ENCODE measurements at regions not wholly inside any gene's neighbourhood (a gene's known extent, or its start where the extent isn't known, plus 50 kb on each side); places are given as distances from the start of the nearest gene placed in this dataset.

DNA sequence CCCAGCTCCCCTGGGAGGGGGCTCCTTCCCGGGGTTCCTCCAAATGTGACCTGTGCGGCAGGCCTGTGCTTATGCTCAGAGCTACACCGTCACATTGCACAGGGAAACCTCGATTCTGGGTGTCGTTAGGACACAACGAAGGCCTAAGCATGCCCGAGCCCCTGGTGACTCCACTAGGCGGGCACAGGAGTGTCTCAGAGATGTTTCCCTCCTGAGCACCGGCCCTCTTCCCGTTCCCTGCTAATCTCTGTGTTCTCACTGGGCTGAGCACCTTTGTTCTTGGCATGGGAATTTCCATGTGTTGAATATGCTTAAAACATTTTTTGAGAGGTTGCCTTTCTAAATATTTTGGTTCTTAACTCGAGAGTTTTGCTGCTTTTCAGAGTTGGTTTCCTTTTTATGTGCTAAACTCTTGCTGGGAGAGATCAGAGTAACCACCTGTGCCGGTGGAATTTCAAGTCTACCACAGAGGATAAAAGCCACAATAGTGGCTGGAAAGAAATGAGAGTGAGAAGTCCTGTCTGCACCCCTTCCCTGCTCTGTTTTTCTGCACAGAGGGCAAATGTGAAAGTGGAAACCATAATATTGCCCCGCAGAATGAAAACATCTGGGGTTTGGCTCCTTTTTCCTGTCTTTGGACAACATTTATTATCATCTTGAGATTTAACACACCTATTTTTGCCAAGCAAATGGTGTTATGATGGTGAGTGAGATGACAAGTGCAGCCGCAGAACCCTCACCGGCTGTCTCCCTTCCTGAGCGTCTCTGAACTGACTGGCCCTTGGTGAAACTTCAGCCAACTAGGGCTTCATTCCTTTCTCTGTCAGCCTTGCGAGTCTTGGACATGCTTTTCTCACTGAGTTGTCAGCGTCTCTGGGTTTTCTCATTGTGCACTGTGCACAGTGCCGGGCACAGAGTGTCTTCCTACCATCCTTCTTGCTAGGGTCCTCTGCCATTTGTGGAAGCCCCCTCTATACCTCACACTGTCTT, 154.1 kb downstream of the VAPA start:
- H3K36me3 ChIP-seq: no peaks in the 10 kb centered on the region
- intact Hi-C loops (cut with DNase I): no loop called here
- peak in 1 of 5 donors; percentile 35 for DNase-seq
- H3K4me3 ChIP-seq: no peak overlapping the region
- no peaks in the 10 kb centered on the region for H3K9me3 ChIP-seq
- H3K27me3 ChIP-seq: no peaks in the 10 kb centered on the region
- H3K27ac ChIP-seq: peak overlapping the region in 1 of 2 donors; percentile 38
- WGBS, 3 donors: 33 to 56% (median 44%) methylated on average over 19 of the region's 19 CpGs
- TF ChIP-seq POLR2A (IDR thresholded peaks at IDR 0.05) (no peak), EP300 (IDR thresholded peaks at IDR 0.05) (no peak)
- TF ChIP-seq, protein P1, sequence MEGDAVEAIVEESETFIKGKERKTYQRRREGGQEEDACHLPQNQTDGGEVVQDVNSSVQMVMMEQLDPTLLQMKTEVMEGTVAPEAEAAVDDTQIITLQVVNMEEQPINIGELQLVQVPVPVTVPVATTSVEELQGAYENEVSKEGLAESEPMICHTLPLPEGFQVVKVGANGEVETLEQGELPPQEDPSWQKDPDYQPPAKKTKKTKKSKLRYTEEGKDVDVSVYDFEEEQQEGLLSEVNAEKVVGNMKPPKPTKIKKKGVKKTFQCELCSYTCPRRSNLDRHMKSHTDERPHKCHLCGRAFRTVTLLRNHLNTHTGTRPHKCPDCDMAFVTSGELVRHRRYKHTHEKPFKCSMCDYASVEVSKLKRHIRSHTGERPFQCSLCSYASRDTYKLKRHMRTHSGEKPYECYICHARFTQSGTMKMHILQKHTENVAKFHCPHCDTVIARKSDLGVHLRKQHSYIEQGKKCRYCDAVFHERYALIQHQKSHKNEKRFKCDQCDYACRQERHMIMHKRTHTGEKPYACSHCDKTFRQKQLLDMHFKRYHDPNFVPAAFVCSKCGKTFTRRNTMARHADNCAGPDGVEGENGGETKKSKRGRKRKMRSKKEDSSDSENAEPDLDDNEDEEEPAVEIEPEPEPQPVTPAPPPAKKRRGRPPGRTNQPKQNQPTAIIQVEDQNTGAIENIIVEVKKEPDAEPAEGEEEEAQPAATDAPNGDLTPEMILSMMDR (IDR thresholded peaks at IDR 0.05): no peak
- H3K4me1 ChIP-seq (ENCODE audit: insufficient read depth): peaks cover 13% of the 10 kb centered on the region

DNA sequence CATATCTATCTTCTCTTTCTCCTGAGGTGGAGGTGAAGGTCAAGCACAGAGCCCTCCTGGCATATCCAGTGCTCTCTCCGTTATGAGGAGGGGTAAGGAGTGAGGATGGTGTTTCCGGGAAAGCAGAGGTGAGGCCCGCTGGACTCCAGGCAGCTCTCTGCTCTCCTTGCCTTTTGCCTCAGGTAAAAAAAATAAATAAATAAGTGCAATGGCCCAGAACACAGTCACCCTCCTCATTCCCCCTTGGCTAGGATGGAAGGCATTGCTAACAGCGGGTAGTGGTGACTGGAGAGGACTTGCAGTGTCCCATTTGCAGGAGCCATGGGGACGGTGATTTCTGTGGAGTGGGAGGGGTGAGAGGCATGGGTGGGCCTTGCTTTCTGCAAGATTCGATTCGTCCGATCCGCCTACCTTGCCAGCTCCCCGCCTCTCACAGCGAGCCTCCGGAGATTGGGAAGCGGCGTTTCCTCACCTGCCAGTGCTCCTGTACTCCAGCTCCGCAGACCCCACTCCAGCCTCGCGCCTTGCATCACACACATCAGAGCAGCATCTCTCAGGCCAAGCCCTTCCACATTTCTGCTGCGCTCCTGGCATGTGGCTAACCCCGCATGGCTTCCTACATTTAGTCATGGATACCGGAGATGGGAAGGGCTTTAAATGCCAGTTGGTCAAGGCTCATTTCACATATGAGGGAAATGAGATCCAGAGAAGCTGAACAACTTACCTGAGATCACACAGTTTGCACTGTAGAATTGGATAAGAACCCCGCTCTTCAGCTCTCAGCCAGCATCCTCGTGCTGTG, 155.2 kb downstream of the VAPA start:
- Histone ChIP-seq H3K9me3 (no peaks in the 10 kb centered on the region), H3K27me3 (no peaks in the 10 kb centered on the region), H3K4me1 (ENCODE audit: insufficient read depth) (peaks cover 13% of the 10 kb centered on the region), H3K4me3 (no peak overlapping the region), H3K27ac (peak overlapping the region in 1 of 2 donors; percentile 38), H3K36me3 (no peaks in the 10 kb centered on the region)
- TF ChIP-seq, protein P1 (IDR thresholded peaks at IDR 0.05): no peak
- TF ChIP-seq EP300 (IDR thresholded peaks at IDR 0.05): no peak
- TF ChIP-seq POLR2A (IDR thresholded peaks at IDR 0.05): no peak
- 92 to 93% (median 93%) methylated on average over 22 of the region's 22 CpGs for WGBS, 3 donors
- intact Hi-C loops (cut with DNase I): no loop called here
- DNase-seq: no peak

DNA sequence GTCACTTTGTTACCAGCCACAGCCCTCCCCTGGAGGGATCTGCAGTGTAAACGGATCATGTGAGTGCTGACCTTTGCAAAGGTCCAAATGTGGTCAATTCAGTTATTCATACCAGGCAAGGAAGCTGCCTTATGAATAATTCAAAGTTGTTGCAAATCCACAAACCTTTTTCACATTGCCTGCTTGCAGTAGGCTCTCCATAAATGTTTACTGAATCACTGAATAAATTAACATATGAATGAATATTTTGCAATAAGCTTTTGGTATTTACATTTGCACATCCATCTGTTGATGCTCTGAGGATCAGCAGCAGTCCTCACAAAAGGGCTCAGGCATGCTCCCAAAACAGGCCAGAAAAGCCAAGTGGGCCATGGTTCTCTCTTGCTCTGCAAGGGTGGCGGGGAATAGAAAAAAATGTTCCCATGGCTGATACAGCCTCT, 156.8 kb downstream of the VAPA start:
- DNase-seq: no peak
- Histone ChIP-seq H3K27ac (no peak overlapping the region), H3K9me3 (no peaks in the 10 kb centered on the region), H3K27me3 (no peaks in the 10 kb centered on the region), H3K36me3 (no peaks in the 10 kb centered on the region), H3K4me1 (ENCODE audit: insufficient read depth) (peaks cover 13% of the 10 kb centered on the region), H3K4me3 (no peak overlapping the region)
- TF ChIP-seq EP300 (IDR thresholded peaks at IDR 0.05) (no peak), POLR2A (IDR thresholded peaks at IDR 0.05) (no peak)
- TF ChIP-seq, protein P1 (IDR thresholded peaks at IDR 0.05): no peak
- 54 to 88% (median 65%) methylated on average over 2 of the region's 2 CpGs for WGBS, 3 donors
- intact Hi-C loops (cut with DNase I): no loop called here

DNA sequence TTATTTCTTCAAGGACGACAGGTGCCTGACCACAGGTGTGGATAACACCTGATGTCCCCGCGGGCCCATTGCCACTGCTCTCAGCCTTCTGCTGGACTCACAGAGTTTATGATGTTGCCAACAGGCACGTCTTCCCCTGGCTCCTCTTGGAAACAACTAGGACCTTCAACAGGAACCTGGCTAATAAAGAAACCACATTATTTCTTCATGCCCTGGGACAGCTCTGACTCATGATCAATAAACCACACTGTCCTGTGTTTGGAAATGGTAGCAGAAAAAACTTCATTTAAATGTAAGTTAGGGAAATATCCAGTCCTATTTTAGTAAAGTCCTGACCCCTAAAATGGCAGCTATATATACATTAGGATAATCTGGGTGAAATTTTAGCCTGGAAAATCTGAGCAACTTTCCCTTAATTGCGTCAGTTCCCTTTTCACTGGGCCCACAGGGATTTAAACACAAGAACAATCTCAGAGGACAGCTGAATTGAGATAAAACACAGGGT, 158.9 kb downstream of the VAPA start:
- no peak for TF ChIP-seq EP300 (IDR thresholded peaks at IDR 0.05)
- TF ChIP-seq POLR2A (IDR thresholded peaks at IDR 0.05): no peak
- TF ChIP-seq, protein P1 (IDR thresholded peaks at IDR 0.05): no peak
- Histone ChIP-seq H3K4me1 (ENCODE audit: insufficient read depth) (peaks cover 9% of the 10 kb centered on the region), H3K4me3 (no peak overlapping the region), H3K36me3 (no peaks in the 10 kb centered on the region), H3K27me3 (no peaks in the 10 kb centered on the region), H3K9me3 (no peaks in the 10 kb centered on the region), H3K27ac (no peak overlapping the region)
- WGBS, 3 donors: 83 to 91% (median 84%) methylated on average over 5 of the region's 5 CpGs
- DNase-seq: no peak
- intact Hi-C loops (cut with DNase I): no loop called here

Measured in ovary (tissue), 7 donors.